Skeletal muscle tissue (tissue), 3 donors: ENCODE measurements at regions not wholly inside any gene's neighbourhood (a gene's known extent, or its start where the extent isn't known, plus 50 kb on each side); places are given as distances from the start of the nearest gene placed in this dataset.

ENCODE experiments used
- H3K27ac ChIP-seq: one replicate; pipeline ENCODE4 v1.7.0; 2013; ENCODE audit warnings: mild to moderate bottlenecking, low read depth, low read length, inconsistent platforms
- H3K27me3 ChIP-seq, 3 donors: one replicate each; pipeline ENCODE4 v1.7.0; 2013; ENCODE audit warnings: low read length in 3 of 3; ENCODE audit not compliant: control insufficient read depth in 3 of 3, insufficient read depth in 3 of 3
- H3K36me3 ChIP-seq, 3 donors: one replicate each; pipeline ENCODE4 v1.7.0; 2013; ENCODE audit warnings: low read length in 3 of 3; ENCODE audit not compliant: control insufficient read depth in 3 of 3, insufficient read depth in 3 of 3
- H3K4me1 ChIP-seq, 3 donors: one replicate each; pipeline ENCODE4 v1.7.0; 2013; ENCODE audit warnings: low read length in 3 of 3, mild to moderate bottlenecking in 3 of 3; ENCODE audit not compliant: control insufficient read depth in 3 of 3, insufficient read depth in 3 of 3
- H3K4me3 ChIP-seq, 3 donors: one replicate each; pipeline ENCODE4 v1.7.0; 2013; ENCODE audit warnings: low read length in 3 of 3
- H3K9ac ChIP-seq, 3 donors: one replicate each; pipeline ENCODE4 v1.7.0; 2013; ENCODE audit warnings: low read length in 3 of 3, mild to moderate bottlenecking in 3 of 3, moderate library complexity in 2 of 3, low read depth in 1 of 3
- H3K9me3 ChIP-seq, 3 donors: one replicate each; pipeline ENCODE4 v1.7.0; 2013; ENCODE audit warnings: low read length in 3 of 3; ENCODE audit not compliant: control insufficient read depth in 3 of 3
- donor health status: Osteomylitis.

GRCh38 chr2:181779288-181780021, 99.1 kb upstream of the NEUROD1 start:
- Histone ChIP-seq H3K27ac (no peak overlapping the region), H3K9ac (no peak overlapping the region), H3K27me3 (no peaks in the 10 kb centered on the region)

GRCh38 chr2:181780047-181780651, 99.8 kb upstream of the NEUROD1 start:
- Histone ChIP-seq H3K27ac (no peak overlapping the region), H3K9me3 (no peaks in the 10 kb centered on the region), H3K4me3 (no peak overlapping the region), H3K9ac (no peak overlapping the region), H3K27me3 (no peaks in the 10 kb centered on the region), H3K36me3 (no peaks in the 10 kb centered on the region), H3K4me1 (no peaks in the 10 kb centered on the region)

More at GRCh38 chr2:181779288-181780021, 99.1 kb upstream of the NEUROD1 start:
- H3K4me3 ChIP-seq = no peak overlapping the region
- H3K4me1 ChIP-seq = no peaks in the 10 kb centered on the region
- no peaks in the 10 kb centered on the region for H3K36me3 ChIP-seq
- H3K9me3 ChIP-seq = no peaks in the 10 kb centered on the region

DNA sequence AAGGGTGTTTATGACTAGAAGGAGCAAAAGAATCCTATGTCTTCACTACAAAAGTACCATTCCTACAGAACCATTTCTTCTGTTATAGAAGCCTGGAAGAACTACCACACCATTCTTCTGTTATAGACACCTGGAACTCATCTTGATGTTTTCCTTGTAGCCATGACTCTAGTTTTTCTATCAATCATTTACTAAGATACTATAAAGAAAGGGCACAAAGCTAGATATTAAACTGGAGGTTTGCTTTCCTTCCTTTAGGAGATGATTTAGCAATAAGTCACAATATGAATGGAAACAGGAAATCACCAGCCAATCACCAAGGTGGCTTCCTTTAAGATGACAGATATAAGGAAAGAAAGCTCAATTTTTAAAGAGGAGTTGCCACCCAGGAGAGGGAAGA, 100.3 kb upstream of the NEUROD1 start:
- Histone ChIP-seq H3K9ac (no peak overlapping the region), H3K36me3 (no peaks in the 10 kb centered on the region), H3K4me3 (no peak overlapping the region), H3K27me3 (no peaks in the 10 kb centered on the region), H3K4me1 (no peaks in the 10 kb centered on the region), H3K9me3 (no peaks in the 10 kb centered on the region), H3K27ac (no peak overlapping the region)

DNA sequence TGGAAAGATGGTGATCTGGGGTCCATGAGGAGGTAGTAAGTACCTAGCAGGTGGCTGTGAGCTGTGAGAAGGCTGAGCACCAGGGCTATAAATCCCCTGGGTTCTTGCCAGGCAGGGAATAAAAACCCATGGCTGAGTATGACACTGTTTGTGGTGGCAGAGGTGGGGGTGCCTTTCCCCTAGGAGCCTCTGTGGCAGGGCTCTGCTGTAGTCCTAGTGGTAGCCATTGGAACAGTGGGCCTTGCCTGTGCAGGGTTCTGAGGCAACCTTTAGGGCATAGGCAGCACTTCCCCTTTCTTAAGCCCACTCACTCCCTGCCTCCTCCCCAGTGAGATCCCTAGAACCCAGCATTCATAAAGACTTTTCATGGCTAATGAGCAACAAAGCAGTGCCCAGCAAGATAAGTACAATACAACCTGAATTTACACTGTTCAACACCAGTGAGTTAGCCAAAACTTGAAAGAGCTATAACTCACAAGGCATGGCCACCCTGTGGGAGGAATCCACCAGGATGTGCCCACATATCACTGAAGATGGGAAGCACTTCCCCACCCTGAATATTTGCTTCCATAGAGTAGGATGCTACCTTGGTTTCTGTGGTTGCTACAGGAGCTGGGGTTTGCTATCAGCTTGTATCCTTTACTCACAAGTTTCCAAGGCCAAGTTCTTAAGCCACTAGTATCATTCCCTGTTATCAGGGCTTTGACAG, 100.9 kb upstream of the NEUROD1 start:
- no peak overlapping the region for H3K4me3 ChIP-seq
- no peak overlapping the region for H3K9ac ChIP-seq
- H3K27ac ChIP-seq = no peak overlapping the region
- no peaks in the 10 kb centered on the region for H3K27me3 ChIP-seq
- H3K4me1 ChIP-seq = no peaks in the 10 kb centered on the region
- no peaks in the 10 kb centered on the region for H3K36me3 ChIP-seq
- no peaks in the 10 kb centered on the region for H3K9me3 ChIP-seq

GRCh38 chr2:181782660-181783059, 102.3 kb upstream of the NEUROD1 start:
- no peak overlapping the region for H3K9ac ChIP-seq
- no peak overlapping the region for H3K4me3 ChIP-seq
- H3K36me3 ChIP-seq = no peaks in the 10 kb centered on the region
- no peak overlapping the region for H3K27ac ChIP-seq
- H3K4me1 ChIP-seq = no peaks in the 10 kb centered on the region
- H3K9me3 ChIP-seq = no peaks in the 10 kb centered on the region
- H3K27me3 ChIP-seq = no peaks in the 10 kb centered on the region

- no peaks in the 10 kb centered on the region for H3K27me3 ChIP-seq
- H3K36me3 ChIP-seq = no peaks in the 10 kb centered on the region
These were observed 104.2 kb upstream of the NEUROD1 start for GRCh38 chr2:181784556-181784955.

GRCh38 chr2:181785691-181786344, 105.5 kb upstream of the NEUROD1 start:
- H3K9me3 ChIP-seq = no peaks in the 10 kb centered on the region

More at GRCh38 chr2:181784556-181784955, 104.2 kb upstream of the NEUROD1 start:
- Histone ChIP-seq H3K9me3 (no peaks in the 10 kb centered on the region), H3K4me3 (no peak overlapping the region), H3K4me1 (no peaks in the 10 kb centered on the region), H3K27ac (no peak overlapping the region), H3K9ac (no peak overlapping the region)

DNA sequence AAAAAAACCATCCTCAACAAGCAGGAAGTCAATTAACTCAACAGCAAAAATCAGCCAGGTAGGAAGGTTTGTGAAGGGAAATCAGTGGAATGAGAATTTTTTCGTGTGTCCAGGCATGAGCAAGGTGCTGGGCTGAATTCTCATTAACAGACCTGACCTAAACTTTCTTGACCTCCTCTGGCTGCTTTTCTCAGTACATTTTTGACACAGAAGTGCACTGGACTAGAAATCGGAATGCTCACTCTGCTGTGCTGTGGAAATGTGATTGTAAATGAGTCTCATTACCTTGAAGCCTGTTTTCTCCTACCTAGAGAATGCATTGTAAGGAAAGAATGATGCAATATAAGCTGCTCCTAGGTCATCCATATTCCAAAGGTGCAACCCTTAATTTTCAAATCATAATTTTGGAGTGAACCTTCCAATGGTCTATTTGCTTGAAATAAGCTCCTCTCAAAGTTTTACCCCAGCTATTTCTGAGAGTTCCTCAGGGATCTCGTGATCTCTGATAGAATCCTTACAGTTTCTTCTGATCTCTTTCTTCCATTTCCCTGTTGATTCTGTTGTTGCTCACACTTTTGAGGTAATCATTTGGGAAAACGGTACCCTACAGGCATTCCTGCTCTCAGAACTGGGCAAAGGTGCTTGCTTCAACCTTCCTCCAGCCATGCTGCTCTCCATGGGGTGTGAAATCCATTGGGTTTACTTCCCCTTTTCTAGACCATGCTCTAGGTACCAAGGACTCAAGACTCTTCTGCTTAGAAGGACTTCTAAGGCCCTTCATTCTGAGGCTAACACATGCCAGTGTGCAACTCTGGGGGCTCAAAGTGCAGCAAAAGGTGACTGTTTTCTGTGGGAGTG, 104.9 kb upstream of the ITPRID2 start:
- Histone ChIP-seq H3K4me3 (no peak overlapping the region), H3K27me3 (no peaks in the 10 kb centered on the region), H3K4me1 (no peaks in the 10 kb centered on the region), H3K27ac (no peak overlapping the region), H3K9ac (no peak overlapping the region), H3K9me3 (no peaks in the 10 kb centered on the region), H3K36me3 (no peaks in the 10 kb centered on the region)

More at GRCh38 chr2:181785691-181786344, 105.5 kb upstream of the NEUROD1 start:
- no peaks in the 10 kb centered on the region for H3K27me3 ChIP-seq
- no peaks in the 10 kb centered on the region for H3K36me3 ChIP-seq
- H3K4me1 ChIP-seq = no peaks in the 10 kb centered on the region
- no peak overlapping the region for H3K27ac ChIP-seq
- no peak overlapping the region for H3K4me3 ChIP-seq
- H3K9ac ChIP-seq = no peak overlapping the region

DNA sequence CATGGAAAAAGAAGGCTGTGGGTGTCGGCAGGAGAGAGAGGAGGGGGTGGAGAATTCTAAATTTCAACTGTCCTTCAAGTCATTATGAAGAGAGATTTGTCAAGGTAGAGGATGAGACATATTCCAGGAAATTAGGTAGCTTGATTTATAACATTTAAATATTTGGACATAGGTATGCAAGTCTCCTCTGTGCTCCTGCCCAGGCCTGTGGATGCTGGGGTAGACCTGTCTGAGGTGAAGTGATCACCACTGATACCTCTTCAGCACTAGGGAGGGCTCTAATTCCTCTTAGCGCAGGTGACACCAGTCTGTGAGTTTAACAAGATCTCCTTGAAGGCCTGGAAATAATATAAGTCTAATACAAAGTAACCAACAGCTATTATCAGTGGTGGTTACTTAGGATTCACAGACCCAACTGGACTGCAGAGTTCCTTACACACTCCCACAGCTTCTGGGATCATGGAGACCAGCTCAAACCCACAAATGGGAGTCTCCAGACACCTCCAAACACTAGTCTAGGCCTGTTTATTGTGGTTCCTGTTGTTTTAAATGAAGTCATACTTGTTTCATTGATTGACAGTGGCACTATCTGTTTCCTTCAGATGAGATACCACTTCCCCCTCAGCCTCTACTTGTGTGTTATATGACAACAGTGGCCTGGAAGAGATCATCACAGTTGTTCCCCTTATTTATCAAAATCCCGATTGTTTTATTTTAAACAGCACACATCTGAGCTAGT, 104.1 kb upstream of the ITPRID2 start:
- Histone ChIP-seq H3K9ac (no peak overlapping the region), H3K4me1 (no peaks in the 10 kb centered on the region), H3K27me3 (no peaks in the 10 kb centered on the region), H3K4me3 (no peak overlapping the region), H3K27ac (no peak overlapping the region), H3K9me3 (peaks cover 0 to 3% (median 0%) of the 10 kb centered on the region in 3 donors), H3K36me3 (no peaks in the 10 kb centered on the region)
